ENCODE measurements at regions not wholly inside any gene's neighbourhood (a gene's known extent, or its start where the extent isn't known, plus 50 kb on each side); places are given as distances from the start of the nearest gene placed in this dataset.

- H3K27me3 ChIP-seq = no peaks in the 10 kb centered on the region
- H3K27ac ChIP-seq = no peak overlapping the region
- 80 to 86% methylated on average over 3 of the region's 3 CpGs for WGBS, 2 donors
- no peaks in the 10 kb centered on the region for H3K4me1 ChIP-seq
- no peaks in the 10 kb centered on the region for H3K36me3 ChIP-seq
- no peaks in the 10 kb centered on the region for H3K9me3 ChIP-seq
- TF ChIP-seq EP300 (IDR thresholded peaks at IDR 0.05) = no peak
- TF ChIP-seq, protein P1, sequence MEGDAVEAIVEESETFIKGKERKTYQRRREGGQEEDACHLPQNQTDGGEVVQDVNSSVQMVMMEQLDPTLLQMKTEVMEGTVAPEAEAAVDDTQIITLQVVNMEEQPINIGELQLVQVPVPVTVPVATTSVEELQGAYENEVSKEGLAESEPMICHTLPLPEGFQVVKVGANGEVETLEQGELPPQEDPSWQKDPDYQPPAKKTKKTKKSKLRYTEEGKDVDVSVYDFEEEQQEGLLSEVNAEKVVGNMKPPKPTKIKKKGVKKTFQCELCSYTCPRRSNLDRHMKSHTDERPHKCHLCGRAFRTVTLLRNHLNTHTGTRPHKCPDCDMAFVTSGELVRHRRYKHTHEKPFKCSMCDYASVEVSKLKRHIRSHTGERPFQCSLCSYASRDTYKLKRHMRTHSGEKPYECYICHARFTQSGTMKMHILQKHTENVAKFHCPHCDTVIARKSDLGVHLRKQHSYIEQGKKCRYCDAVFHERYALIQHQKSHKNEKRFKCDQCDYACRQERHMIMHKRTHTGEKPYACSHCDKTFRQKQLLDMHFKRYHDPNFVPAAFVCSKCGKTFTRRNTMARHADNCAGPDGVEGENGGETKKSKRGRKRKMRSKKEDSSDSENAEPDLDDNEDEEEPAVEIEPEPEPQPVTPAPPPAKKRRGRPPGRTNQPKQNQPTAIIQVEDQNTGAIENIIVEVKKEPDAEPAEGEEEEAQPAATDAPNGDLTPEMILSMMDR (IDR thresholded peaks at IDR 0.05) = no peak
- TF ChIP-seq POLR2A (IDR thresholded peaks at IDR 0.05) = no peak
- no peak overlapping the region for H3K4me3 ChIP-seq
- DNase-seq (ENCODE audit: low spot score in 2 of 2) = no peak
Observed at GRCh38 chr17:52524096-52524637, 365.7 kb upstream of the CA10 start.

DNA sequence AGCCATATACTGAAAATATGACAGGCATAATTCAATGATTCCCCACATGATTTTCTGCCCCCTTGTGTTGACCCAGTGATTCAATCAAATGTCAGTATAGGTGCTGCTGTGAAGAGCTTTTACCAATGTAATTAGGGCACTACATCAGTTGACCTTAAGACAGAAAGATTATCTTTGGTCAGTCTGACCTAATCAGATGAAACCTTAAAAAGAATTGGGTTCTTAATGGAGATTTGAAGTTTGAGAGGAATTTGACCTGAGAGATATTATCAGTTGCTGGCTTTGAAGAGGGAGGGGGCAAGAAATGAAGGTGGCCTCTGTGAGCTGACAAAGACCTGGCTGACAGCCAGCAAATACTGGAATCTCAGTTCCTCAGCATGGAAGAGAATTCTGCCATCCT is 358.7 kb upstream of the CA10 start:
- Histone ChIP-seq H3K4me3 (no peak overlapping the region), H3K4me1 (no peaks in the 10 kb centered on the region), H3K9me3 (no peaks in the 10 kb centered on the region), H3K27ac (no peak overlapping the region), H3K27me3 (no peaks in the 10 kb centered on the region), H3K36me3 (no peaks in the 10 kb centered on the region)
- no peak for DNase-seq (ENCODE audit: low spot score in 2 of 2)
- no peak for TF ChIP-seq POLR2A (IDR thresholded peaks at IDR 0.05)
- TF ChIP-seq, protein P1 (IDR thresholded peaks at IDR 0.05) = no peak
- TF ChIP-seq EP300 (IDR thresholded peaks at IDR 0.05) = no peak

GRCh38 chr17:52515927-52516326 is 357.4 kb upstream of the CA10 start:
- Histone ChIP-seq H3K4me1 (no peaks in the 10 kb centered on the region), H3K27me3 (no peaks in the 10 kb centered on the region), H3K27ac (no peak overlapping the region), H3K4me3 (no peak overlapping the region), H3K36me3 (no peaks in the 10 kb centered on the region), H3K9me3 (peaks cover 0 to 6% (median 0%) of the 10 kb centered on the region in 4 donors)
- WGBS, 2 donors = 71 to 72% methylated on average over 2 of the region's 2 CpGs
- no peak for DNase-seq (ENCODE audit: low spot score in 2 of 2)
- TF ChIP-seq EP300 (IDR thresholded peaks at IDR 0.05) = no peak
- TF ChIP-seq, protein P1 (IDR thresholded peaks at IDR 0.05) = no peak
- no peak for TF ChIP-seq POLR2A (IDR thresholded peaks at IDR 0.05)

- H3K9me3 ChIP-seq = no peaks in the 10 kb centered on the region
- no peaks in the 10 kb centered on the region for H3K27me3 ChIP-seq
- H3K4me3 ChIP-seq = no peak overlapping the region
- TF ChIP-seq POLR2A (IDR thresholded peaks at IDR 0.05) (no peak), EP300 (IDR thresholded peaks at IDR 0.05) (no peak)
- TF ChIP-seq, protein P1 (IDR thresholded peaks at IDR 0.05) = no peak
- DNase-seq (ENCODE audit: low spot score in 2 of 2) = no peak
- no peak overlapping the region for H3K27ac ChIP-seq
- H3K36me3 ChIP-seq = no peaks in the 10 kb centered on the region
- H3K4me1 ChIP-seq = no peaks in the 10 kb centered on the region
Observed at GRCh38 chr17:52505601-52506000, 347.1 kb upstream of the CA10 start.

- 81 to 94% methylated on average over 1 of the region's 1 CpG for WGBS, 2 donors
- Histone ChIP-seq H3K9me3 (no peaks in the 10 kb centered on the region), H3K27me3 (no peaks in the 10 kb centered on the region), H3K27ac (no peak overlapping the region), H3K4me1 (no peaks in the 10 kb centered on the region), H3K36me3 (no peaks in the 10 kb centered on the region), H3K4me3 (no peak overlapping the region)
- no peak for DNase-seq (ENCODE audit: low spot score in 2 of 2)
- no peak for TF ChIP-seq EP300 (IDR thresholded peaks at IDR 0.05)
- TF ChIP-seq, protein P1 (IDR thresholded peaks at IDR 0.05) = no peak
- TF ChIP-seq POLR2A (IDR thresholded peaks at IDR 0.05) = no peak
Observed at GRCh38 chr17:52504081-52504480, 345.6 kb upstream of the CA10 start.

All from tibial nerve (tissue), 4 donors.